Trophoblast cell (in vitro differentiated cells and primary cell): ENCODE measurements at regions not wholly inside any gene's neighbourhood (a gene's known extent, or its start where the extent isn't known, plus 50 kb on each side); places are given as distances from the start of the nearest gene placed in this dataset.
"Not testable (repeated sequence)": the region's sequence is repeated elsewhere in the genome, so short reads cannot be mapped to it uniquely, and the experiment has no call there.

Experiments used
- DNase-seq, 2 donors: peaks; one replicate each; pipeline ENCODE4 v3.0.0-alpha.2; 2016
- H2AFZ ChIP-seq: 2 replicates; pipeline ENCODE4 v1.6.1; 2013; ENCODE audit warnings: low read length, moderate library complexity, mild to moderate bottlenecking; ENCODE audit not compliant: insufficient read depth, poor library complexity
- H2AK5ac ChIP-seq: 2 replicates; pipeline ENCODE4 v1.6.1; 2013; ENCODE audit warnings: mild to moderate bottlenecking, low read length
- H2BK120ac ChIP-seq: 2 replicates; pipeline ENCODE4 v1.6.1; 2013; ENCODE audit warnings: low read length, mild to moderate bottlenecking, moderate library complexity; ENCODE audit not compliant: insufficient read depth, poor library complexity
- H2BK12ac ChIP-seq: 2 replicates; pipeline ENCODE4 v1.6.1; 2013; ENCODE audit warnings: mild to moderate bottlenecking, low read length, moderate library complexity
- H2BK5ac ChIP-seq: 2 replicates; pipeline ENCODE4 v1.6.1; 2013; ENCODE audit warnings: low read length, low read depth, moderate library complexity, mild to moderate bottlenecking; ENCODE audit not compliant: poor library complexity
- H3K14ac ChIP-seq: 2 replicates; pipeline ENCODE4 v1.6.1; 2013; ENCODE audit warnings: mild to moderate bottlenecking, low read length
- H3K18ac ChIP-seq: 2 replicates; pipeline ENCODE4 v1.6.1; 2013; ENCODE audit warnings: mild to moderate bottlenecking, low read length
- H3K23ac ChIP-seq: 2 replicates; pipeline ENCODE4 v1.6.1; 2013; ENCODE audit warnings: low read length
- H3K27ac ChIP-seq: 2 replicates; pipeline ENCODE4 v1.5.1; 2013; ENCODE audit warnings: low read depth, mild to moderate bottlenecking, inconsistent platforms, low read length, moderate library complexity
- H3K27me3 ChIP-seq: 2 replicates; pipeline ENCODE4 v1.6.1; 2013; ENCODE audit warnings: inconsistent platforms, mild to moderate bottlenecking, low read length, moderate library complexity; ENCODE audit not compliant: insufficient read depth
- H3K36me3 ChIP-seq, 2 experiments: 1 replicate in 1 of 2; 2 replicates in 1 of 2; pipeline ENCODE4 v1.6.1; 2013; ENCODE audit warnings: low read length in 2 of 2, mild to moderate bottlenecking in 2 of 2, moderate library complexity in 1 of 2; ENCODE audit not compliant: insufficient read depth in 2 of 2, control insufficient read depth in 1 of 2
- H3K4ac ChIP-seq: 2 replicates; pipeline ENCODE4 v1.6.1; 2013; ENCODE audit warnings: low read depth, mild to moderate bottlenecking, low read length, moderate library complexity
- H3K4me1 ChIP-seq, 2 experiments: 1 replicate in 1 of 2; 2 replicates in 1 of 2; pipeline ENCODE4 v1.6.1; 2013; ENCODE audit warnings: low read length in 2 of 2, mild to moderate bottlenecking in 2 of 2, moderate library complexity in 1 of 2; ENCODE audit not compliant: insufficient read depth in 2 of 2, control insufficient read depth in 1 of 2
- H3K4me2 ChIP-seq: 2 replicates; pipeline ENCODE4 v1.6.1; 2013; ENCODE audit warnings: inconsistent platforms, mild to moderate bottlenecking, low read length, moderate library complexity
- H3K4me3 ChIP-seq: 2 replicates; pipeline ENCODE4 v1.5.1; 2013; ENCODE audit warnings: mild to moderate bottlenecking, low read depth, low read length, inconsistent platforms
- H3K79me1 ChIP-seq: one replicate; pipeline ENCODE4 v1.6.1; 2013; ENCODE audit warnings: low read length
- H3K79me2 ChIP-seq: 2 replicates; pipeline ENCODE4 v1.6.1; 2013; ENCODE audit warnings: low read length, mild to moderate bottlenecking; ENCODE audit not compliant: control insufficient read depth, insufficient read depth, poor library complexity
- H3K9ac ChIP-seq: 2 replicates; pipeline ENCODE4 v1.6.1; 2013; ENCODE audit warnings: mild to moderate bottlenecking, low read length
- H3K9me3 ChIP-seq: 2 replicates; pipeline ENCODE4 v1.6.1; 2013; ENCODE audit warnings: low read depth, mild to moderate bottlenecking, control low read depth, inconsistent platforms, low read length; ENCODE audit not compliant: insufficient read depth
- H4K12ac ChIP-seq: 2 replicates; pipeline ENCODE4 v1.6.1; 2013; ENCODE audit warnings: low read depth, mild to moderate bottlenecking, low read length, moderate library complexity
- H4K8ac ChIP-seq: 2 replicates; pipeline ENCODE4 v1.6.1; 2013; ENCODE audit warnings: low read depth, mild to moderate bottlenecking, low read length, moderate library complexity
- H4K91ac ChIP-seq: one replicate; pipeline ENCODE4 v1.6.1; 2013; ENCODE audit warnings: low read depth, mild to moderate bottlenecking, low read length, moderate library complexity
- WGBS: extraction: QIAGEN DNeasy Blood & Tissue Kit; methylation state at CpG from one replicate; pipeline ENCODE4 v1.1.7; 2013; ENCODE audit warnings: missing lambda C conversion rate; ENCODE audit not compliant: insufficient read length, insufficient coverage; ENCODE audit errors: extremely low coverage; 5-methylcytosine and 5-hydroxymethylcytosine counted together

GRCh38 chr9:21715408-21715807, 87.0 kb upstream of the MTAP start:
- H3K18ac ChIP-seq, result no peak overlapping the region
- H2AFZ ChIP-seq, result no peak overlapping the region
- H3K36me3 ChIP-seq, result no peaks in the 10 kb centered on the region
- no CpG with 5 or more reads among the region's 1 CpG for WGBS
- H4K91ac ChIP-seq, result no peak overlapping the region
- no peaks in the 10 kb centered on the region for H3K27me3 ChIP-seq
- H3K9ac ChIP-seq, result no peak overlapping the region
- H3K4me3 ChIP-seq, result no peak overlapping the region
- no peak overlapping the region for H3K4ac ChIP-seq
- H2BK120ac ChIP-seq, result no peak overlapping the region
- peaks cover 2% of the 10 kb centered on the region for H3K9me3 ChIP-seq
- H3K14ac ChIP-seq, result no peak overlapping the region
- H4K8ac ChIP-seq, result no peak overlapping the region
- H2AK5ac ChIP-seq, result no peak overlapping the region
- H2BK5ac ChIP-seq, result no peak overlapping the region
- peak; percentile 50 to 82 for DNase-seq
- no peak overlapping the region for H4K12ac ChIP-seq
- no peaks in the 10 kb centered on the region for H3K79me2 ChIP-seq
- H3K23ac ChIP-seq, result no peak overlapping the region
- no peak overlapping the region for H3K4me2 ChIP-seq
- H3K4me1 ChIP-seq, result peaks cover 0 to 4% of the 10 kb centered on the region in 2 experiments
- H3K79me1 ChIP-seq, result no peaks in the 10 kb centered on the region
- H2BK12ac ChIP-seq, result no peak overlapping the region
- H3K27ac ChIP-seq, result no peak overlapping the region

GRCh38 chr9:21720758-21721157, 81.7 kb upstream of the MTAP start:
- Histone ChIP-seq H3K9ac (no peak overlapping the region), H4K8ac (no peak overlapping the region), H4K12ac (no peak overlapping the region), H3K23ac (no peak overlapping the region), H3K9me3 (peaks cover 2% of the 10 kb centered on the region), H4K91ac (no peak overlapping the region), H3K36me3 (no peaks in the 10 kb centered on the region), H3K79me1 (no peaks in the 10 kb centered on the region), H2AK5ac (no peak overlapping the region), H3K4ac (no peak overlapping the region), H3K27ac (no peak overlapping the region), H2AFZ (no peak overlapping the region), H2BK12ac (no peak overlapping the region), H3K79me2 (no peaks in the 10 kb centered on the region), H3K4me3 (no peak overlapping the region), H3K4me1 (no peaks in the 10 kb centered on the region), H2BK5ac (no peak overlapping the region), H3K18ac (no peak overlapping the region), H3K14ac (no peak overlapping the region), H2BK120ac (no peak overlapping the region), H3K27me3 (no peaks in the 10 kb centered on the region), H3K4me2 (no peak overlapping the region)
- no peak for DNase-seq
- WGBS, result no CpG with 5 or more reads among the region's 5 CpGs

GRCh38 chr9:21727411-21727810, 75.0 kb upstream of the MTAP start:
- H2AK5ac ChIP-seq, H2BK5ac ChIP-seq, H3K4me1 ChIP-seq, H3K27ac ChIP-seq, H3K4ac ChIP-seq, H3K27me3 ChIP-seq, H2BK120ac ChIP-seq, H3K9me3 ChIP-seq, H3K4me3 ChIP-seq, H3K18ac ChIP-seq, H4K8ac ChIP-seq, H3K9ac ChIP-seq, H2BK12ac ChIP-seq, H3K4me2 ChIP-seq, H3K79me2 ChIP-seq, DNase-seq, H3K23ac ChIP-seq, H3K36me3 ChIP-seq, H3K79me1 ChIP-seq, H3K14ac ChIP-seq, H4K91ac ChIP-seq, H4K12ac ChIP-seq, H2AFZ ChIP-seq: not testable (repeated sequence)
- no CpG with 5 or more reads among the region's 9 CpGs for WGBS

GRCh38 chr9:21728781-21729180, 73.7 kb upstream of the MTAP start:
- no peak overlapping the region for H2AFZ ChIP-seq
- H2BK120ac ChIP-seq, result no peak overlapping the region
- no peak overlapping the region for H2AK5ac ChIP-seq
- DNase-seq, result no peak
- H2BK5ac ChIP-seq, result no peak overlapping the region
- H3K4me1 ChIP-seq, result no peaks in the 10 kb centered on the region
- no peaks in the 10 kb centered on the region for H3K79me2 ChIP-seq
- no peak overlapping the region for H4K8ac ChIP-seq
- H3K23ac ChIP-seq, result peak overlapping the region; percentile 88
- no peak overlapping the region for H3K14ac ChIP-seq
- H3K18ac ChIP-seq, result no peak overlapping the region
- H2BK12ac ChIP-seq, result no peak overlapping the region
- H4K12ac ChIP-seq, result no peak overlapping the region
- H3K4ac ChIP-seq, result no peak overlapping the region
- WGBS, result no CpG with 5 or more reads among the region's 5 CpGs
- no peak overlapping the region for H3K27ac ChIP-seq
- no peaks in the 10 kb centered on the region for H3K27me3 ChIP-seq
- H3K9ac ChIP-seq, result no peak overlapping the region
- no peak overlapping the region for H3K4me2 ChIP-seq
- H4K91ac ChIP-seq, result no peak overlapping the region
- H3K4me3 ChIP-seq, result no peak overlapping the region
- H3K9me3 ChIP-seq, result no peaks in the 10 kb centered on the region
- no peaks in the 10 kb centered on the region for H3K79me1 ChIP-seq
- no peaks in the 10 kb centered on the region for H3K36me3 ChIP-seq
